GM03348 (cell line): ENCODE measurements at regions not wholly inside any gene's neighbourhood (a gene's known extent, or its start where the extent isn't known, plus 50 kb on each side); places are given as distances from the start of the nearest gene placed in this dataset.
A peak's percentile ranks its signal among the peaks of the same experiment; 100 is the strongest.
"Not testable (repeated sequence)": the region's sequence is repeated elsewhere in the genome, so short reads cannot be mapped to it uniquely, and the experiment has no call there.

Experiments
- DNase-seq: peaks from one replicate; pipeline ENCODE4 v3.0.0; 2012; ENCODE audit warnings: low spot score

DNA sequence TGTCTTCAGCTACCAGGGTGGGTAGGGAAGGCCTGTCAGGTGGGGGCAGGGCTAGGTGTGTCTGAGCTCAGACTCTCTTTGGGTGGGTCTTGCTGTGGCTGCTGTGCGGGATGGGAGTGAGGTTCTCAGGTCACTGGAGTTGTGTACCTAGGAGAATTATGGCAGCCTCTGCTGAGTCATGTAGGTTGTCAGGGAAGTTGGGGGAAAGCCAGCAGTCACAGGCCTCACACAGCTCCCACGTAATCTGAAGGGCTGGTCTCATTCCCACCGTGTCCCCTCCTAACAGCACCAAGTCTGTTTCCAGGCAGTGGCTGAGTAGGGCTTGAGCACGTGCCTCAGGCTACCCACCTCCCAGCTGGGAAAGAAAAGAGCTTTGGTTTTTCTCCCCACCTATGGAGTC, 67.0 kb downstream of the CHCHD4 start:
- no peak for DNase-seq

DNA sequence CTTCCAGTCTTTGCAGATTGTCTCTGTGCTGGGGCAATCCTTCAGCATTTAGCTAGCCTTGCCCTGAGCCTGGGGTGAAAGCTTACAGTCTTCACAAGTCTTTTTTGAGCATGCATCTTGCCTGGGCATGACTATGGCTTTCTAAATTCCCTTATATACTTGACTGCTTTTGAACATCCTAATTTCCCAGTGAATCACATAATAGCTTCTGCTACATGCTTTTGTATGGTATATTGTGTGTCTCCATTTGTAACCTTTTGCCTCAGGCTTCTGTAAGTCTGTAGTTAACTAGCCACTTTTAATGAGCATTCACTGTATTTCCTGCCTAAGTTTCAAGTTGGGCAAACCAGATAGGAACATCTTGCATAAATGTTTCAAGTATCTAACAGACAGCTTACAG, 76.8 kb downstream of the CHCHD4 start:
- no peak for DNase-seq

DNA sequence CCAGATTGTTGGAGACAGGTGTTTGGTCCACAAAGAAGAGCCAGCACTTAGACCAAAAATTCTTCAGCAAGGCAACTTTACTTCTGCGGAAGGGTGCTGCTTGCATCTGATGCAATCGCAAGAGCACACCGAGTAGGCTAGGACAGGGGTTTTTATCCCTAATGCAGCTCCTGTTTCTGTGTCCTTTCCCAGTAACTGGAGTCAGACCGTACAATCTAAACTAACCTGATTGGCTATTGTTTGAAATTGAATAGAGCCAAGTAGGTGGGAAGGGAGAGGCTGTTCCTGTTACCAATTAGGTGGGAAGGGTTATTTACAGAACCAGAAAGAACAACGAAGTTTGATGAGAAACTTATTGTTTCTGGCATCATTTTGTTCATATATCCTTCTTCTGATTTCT, 77.6 kb downstream of the CHCHD4 start:
- no peak for DNase-seq

DNA sequence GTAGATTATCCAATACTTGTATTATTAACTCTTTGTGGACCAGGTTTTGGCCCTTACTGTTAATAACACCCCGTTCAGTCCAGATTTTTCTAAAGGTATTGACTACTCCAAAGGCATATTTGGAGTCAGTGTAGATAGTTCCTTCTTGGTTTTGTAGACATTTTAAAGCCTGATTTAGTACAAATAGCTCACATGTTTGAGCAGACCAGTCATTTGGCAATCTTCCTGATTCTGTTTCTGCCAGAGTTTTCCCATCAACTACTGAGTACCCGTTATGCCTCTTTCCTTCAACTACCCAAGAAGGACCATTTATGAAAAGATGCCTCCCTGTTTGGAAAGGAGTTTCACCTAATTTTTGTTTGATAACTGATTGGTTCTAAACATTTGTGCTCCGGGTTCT, 82.0 kb downstream of the CHCHD4 start:
- DNase-seq, result peak; percentile 17

DNA sequence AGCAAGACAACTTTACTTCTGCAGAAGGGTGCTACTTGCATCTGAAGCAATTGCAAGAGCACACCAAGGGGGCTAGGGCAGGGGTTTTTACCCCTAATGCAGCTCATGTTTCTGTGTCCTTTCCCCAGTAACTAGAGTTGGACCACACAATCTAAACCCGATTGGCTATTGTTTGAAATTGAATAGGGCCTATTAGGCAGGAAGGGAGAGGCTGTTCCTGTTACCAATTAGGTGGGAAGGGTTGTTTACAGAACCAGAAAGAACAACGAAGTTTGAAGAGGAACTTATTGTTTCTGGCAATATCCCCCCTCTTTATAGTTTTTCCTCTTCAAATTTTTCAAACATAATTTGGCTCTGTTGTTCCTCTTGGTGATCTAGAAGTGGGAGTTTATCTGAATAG, 85.5 kb downstream of the CHCHD4 start:
- DNase-seq, result no peak

DNA sequence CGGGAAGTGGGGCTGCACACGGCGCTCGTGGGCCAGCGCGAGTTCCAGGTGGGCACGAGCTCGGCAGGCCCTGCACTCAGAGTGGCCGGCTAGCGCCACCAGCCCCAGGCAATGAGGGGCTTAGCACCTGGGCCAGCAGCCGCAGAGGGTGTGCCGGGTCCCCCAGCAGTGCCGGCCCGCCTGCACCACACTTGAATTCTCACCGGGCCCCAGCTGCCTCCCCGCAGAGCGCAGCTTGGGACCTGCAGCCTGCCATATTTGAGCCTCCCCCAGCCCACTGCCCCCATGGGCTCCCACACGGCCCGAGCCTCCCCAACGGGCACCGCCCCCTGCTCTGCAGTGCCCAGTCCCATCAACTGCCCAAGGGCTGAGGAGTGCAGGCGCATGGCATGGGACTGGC, 87.5 kb downstream of the CHCHD4 start:
- no peak for DNase-seq

DNA sequence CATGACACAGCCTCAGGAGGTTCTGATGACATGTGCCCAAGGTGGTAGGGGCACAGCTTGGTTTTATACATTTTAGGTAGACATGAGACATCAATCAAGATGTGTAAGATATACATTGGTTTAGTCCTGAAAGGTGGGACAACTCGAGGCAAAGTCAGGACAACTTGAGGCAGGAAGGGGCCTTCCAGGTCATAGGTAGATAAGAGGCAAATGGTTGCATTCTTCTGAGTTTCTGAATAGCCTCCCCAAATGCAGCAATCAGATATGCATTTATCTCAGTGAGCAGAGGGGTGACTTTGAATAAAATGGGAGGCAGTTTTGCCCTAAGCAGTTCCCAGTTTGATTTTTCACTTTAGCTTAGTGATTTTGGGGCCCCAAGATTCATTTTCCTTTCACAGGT, 91.6 kb downstream of the CHCHD4 start:
- DNase-seq, result no peak

DNA sequence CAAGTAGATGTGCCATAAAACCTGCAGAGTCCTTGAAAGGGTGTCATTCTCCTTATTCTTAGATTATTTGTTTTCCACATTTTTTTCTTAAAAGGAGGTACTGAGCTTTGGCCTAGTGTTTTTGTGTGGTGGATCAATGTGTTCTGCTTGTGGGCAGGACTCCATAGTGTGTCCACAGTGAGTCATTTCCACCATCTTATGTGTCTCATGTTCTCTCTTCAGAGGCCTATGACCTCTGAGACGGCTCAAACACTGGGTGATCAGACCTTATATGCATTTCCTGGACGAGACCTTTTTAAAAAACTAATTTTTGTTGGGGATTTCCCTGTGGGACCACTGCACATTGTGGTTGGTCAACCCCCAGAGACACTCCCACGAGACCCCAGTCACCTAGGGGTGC, 93.4 kb downstream of the CHCHD4 start:
- no peak for DNase-seq

DNA sequence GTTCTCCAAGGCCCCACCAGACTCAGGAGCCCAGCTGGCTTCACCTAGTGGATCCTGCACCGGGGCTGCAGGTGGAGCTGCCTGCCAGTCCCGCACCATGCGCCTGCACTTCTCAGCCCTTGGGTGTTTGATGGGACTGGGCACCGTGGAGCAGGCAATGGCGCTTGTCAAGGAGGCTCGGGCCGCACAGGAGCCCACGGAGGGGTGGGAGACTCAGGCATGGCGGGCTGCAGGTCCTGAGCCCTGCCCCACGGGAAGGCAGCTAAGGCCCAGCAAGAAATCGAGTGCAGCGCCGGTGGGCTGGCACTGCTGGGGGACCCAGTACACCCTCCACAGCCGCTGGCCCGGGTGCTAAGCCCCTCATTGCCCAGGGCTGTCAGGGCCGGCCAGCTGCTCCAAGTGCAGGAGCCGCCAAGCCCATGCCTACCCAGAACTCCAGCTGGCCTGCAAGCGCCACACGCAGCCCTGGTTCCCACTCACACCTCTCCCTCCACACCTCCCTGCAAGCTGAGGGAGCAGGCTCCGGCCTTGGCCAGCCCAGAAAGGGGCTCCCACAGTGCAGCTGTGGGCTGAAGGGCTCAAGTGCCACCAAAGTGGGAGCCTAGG, 95.2 kb downstream of the CHCHD4 start:
- not testable (repeated sequence) for DNase-seq

DNA sequence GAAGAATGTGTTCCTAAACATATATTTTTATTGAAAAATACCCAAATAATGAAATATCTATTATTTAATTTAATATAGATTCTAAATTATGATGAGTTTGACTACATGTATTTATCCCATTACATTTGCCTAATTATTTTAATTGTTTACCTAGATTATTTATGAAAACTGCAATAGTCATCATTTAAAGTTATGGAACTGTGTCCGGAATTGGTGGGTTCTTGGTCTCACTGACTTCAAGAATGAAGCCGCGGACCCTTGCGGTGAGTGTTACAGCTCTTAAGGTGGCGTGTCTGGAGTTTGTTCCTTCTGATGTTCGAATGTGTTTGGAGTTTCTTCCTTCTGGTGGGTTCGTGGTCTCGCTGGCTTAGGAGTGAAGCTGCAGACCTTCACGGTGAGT, 96.5 kb downstream of the CHCHD4 start:
- not testable (repeated sequence) for DNase-seq

DNA sequence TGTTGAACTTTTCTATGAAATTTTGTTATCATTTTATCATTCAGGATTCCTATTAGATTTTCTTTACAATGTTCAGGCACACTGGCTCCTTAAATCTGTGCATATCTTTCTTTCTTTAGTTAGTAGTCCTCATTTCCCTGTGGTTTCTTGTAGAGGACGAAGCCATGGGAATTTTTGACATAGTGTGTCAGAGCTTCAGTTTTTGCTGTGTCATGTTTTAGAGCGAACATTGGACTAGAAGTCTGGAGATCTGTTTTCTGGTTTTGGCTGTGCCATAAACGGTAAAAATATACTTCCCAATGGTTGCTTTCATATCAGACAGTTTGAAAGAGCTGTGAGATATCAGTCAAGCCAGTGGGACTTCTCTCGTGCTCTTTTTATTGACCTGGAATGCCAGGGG, 105.2 kb downstream of the CHCHD4 start:
- peak; percentile 9 for DNase-seq

DNA sequence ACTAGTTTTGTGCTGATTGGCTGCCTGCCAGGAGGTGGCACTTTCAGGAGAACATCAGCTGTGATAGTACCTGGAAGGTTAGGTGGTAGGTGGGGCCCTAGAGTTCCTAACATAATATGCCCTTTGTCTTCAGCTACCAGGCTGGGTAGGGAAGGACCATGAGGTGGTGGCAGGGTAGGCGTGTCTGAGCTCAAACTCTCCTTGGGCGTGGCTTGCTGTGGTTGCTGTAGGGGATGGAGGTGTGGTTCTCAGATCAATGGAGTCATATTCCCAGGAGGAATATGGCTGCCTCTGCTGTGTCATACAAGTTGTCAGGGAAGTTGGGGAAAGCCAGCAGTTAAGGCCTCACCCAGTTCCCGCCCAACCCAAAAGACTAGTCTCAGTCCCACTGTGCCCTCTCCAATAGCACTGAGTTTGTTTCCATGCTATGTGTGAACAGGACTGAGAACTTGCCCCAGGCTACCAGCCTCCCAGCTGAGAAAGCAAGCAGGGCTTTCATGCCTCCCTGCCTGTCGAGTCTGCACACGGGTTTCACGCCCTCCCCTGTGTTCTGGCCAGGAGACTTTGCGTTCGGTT, 107.7 kb downstream of the CHCHD4 start:
- no peak for DNase-seq

DNA sequence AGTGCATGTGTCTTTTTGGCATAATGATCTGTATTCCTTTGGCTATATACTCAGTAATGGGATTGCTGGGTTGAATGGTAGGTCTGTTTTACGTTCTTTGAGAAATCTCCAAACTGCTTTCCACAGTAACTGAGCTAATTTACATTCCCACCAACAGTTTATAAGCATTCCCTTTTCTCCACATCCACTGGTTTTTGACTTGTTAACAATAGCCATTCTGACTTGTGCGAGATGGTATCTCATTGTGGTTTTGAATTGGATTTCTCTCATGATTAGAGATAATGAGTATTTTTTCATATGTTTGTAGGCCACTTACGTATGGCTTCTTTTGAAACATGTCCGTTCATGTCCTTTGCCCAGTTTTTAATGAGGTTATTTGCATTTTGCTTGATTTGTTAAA, 117.7 kb downstream of the CHCHD4 start:
- no peak for DNase-seq

DNA sequence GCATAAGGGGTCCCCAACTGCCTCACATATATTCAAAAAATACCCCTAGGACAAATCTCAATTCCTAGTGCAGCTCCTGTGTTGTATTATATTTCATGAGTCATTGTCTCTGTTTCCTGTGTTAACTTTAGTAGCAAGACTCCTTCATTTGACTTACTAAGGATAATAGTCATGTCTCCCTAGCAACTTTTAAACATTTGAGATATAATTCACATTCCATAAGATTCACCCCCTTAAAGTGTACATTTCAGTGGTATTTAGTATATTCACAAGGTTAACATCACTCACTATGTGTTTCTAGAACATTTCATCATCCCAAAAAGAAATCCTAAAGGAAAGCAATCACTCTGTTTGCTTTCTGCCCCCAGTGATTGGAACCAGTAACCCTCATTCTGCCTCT, 121.3 kb upstream of the WNT7A start:
- no peak for DNase-seq

DNA sequence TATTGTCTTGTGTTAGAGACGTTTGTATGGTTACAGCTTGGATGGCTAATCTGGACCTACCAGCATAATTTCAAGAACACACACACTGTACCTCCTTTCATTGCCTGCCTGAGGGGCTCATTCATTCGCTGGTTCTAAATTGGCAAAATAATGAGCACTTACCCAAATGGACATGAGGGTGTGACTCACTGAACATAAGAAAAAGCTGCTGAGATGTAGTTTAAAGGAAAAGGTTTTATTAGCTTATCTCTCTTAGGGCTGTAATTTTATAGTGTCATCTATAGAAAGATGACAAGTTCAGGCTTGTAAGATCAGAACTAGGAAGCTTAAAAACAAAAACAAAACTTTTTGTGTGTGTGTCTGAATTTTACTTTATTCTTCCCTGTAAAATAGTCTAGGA, 120.7 kb upstream of the WNT7A start:
- DNase-seq, result no peak

DNA sequence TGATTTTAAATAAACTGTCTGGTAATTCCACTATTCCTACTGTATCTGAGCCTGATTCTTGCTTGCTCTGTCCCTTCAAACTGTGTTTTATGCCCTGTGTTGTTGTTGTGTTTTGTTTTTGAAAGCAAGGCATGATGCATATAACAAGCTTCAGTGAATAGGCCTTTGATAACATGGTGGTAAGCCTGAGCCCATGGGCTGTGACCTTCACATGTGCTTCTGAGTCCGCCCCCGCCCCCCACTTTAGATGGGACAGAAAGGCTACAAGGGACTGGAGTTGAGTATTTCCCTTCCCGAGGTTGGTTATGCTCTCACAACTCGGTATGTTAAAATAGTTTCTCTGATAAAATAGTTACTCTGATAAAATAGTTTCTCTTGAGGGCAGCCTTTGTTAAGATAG, 119.0 kb upstream of the WNT7A start:
- DNase-seq, result no peak

DNA sequence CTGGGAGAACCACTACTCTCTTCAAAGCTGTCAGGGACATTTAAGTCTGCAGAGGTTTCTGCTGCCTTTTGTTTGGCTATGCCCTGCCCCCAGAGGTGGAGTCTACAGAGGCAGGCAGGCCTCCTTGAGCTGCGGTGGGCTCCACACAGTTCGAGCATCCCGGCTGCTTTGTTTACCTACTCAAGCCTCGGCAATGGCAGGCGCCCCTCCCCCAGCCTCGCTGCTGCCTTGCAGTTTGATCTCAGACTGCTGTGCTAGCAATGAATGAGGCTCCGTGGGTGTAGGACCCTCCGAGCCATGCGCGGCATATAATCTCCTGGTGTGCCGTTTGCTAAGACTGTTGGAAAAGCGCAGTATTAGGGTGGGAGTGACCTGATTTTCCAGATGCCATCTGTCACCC, 115.3 kb upstream of the WNT7A start:
- DNase-seq, result not testable (repeated sequence)

DNA sequence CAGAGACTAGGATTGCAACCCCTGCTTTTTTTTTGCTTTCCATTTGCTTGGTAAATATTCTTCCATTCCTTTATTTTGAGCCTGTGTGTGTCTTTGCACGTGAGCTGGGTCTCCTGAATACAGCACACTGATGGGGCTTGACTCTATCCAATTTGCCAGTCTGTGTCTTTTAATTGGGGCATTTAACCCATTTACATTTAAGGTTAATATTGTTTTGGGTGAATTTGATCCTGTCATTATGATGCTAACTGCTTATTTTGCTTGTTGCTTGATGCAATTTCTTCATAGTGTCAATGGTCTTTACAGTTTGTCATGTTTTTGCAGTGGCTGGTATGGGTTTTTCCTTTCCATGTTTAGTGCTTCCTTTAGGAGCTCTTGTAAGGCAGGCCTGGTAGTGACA, 109.1 kb upstream of the WNT7A start:
- not testable (repeated sequence) for DNase-seq

DNA sequence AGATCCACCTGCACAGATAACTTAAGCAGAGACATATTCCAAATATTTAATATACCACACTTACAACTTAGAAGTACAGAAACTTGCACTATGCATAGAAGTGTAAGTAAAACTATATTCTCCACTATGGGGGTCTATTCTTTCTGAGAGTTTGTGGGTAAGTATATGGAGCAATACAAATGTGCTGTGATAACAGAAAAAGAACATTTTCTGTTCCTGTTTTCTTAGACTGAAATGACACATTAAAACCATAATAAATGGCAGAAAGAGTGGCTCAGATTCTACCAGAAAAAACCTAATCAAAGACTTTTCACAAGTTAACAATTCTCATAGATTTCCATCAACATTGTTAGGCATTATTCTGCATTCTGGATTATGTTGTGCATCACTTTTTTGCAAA, 96.6 kb upstream of the WNT7A start:
- DNase-seq, result no peak

DNA sequence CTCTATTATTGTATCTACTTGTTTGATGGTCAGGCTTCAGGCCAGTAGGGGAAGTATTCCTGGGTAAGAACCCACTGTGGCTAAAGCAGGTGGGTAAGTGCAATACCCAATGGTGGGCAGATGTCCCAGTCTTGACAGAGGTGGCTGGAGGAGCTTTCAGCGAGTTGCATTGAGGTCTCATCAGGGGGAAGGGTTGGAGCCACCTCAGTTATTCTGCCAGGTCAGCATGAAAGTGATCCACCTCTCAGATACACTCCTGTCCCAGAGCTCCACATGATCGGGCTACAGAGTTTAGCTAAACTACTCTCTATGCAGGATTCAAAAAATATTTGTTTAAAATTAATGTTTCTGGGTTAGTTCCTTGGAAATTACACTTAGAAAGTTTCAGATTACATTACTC, 95.8 kb upstream of the WNT7A start:
- DNase-seq, result no peak

DNA sequence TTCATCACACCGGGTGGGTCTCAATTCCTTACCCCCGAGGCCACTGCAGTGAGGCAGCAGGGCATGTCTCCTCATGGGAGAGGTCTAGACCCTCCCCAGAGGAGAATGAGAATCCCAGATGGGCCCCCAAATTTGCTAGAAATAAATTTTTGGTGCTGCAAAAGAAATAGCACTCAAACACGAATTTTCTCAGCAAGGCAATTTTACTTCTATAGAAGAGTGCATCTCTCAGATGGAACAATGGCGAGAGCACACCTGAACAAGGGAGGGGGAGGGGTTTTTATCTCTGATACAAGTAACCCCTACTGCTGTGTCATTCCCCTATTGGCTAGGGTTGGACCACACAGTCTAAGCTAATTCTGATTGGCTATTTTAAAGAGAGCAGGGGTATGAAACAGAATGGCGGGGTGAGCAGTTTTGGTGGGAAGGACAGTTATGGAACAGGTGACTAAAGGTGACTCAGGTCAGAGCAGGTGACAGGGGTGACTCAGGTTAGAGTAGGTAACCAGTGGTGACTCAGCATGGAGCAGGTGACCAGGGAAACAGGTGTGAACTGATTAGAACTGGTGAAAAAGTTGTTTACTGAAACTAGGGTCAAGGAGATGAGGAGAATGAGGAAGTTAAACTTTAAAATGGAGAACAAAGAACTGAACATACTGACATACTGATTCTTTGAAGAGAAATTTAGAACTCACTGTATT, 93.0 kb upstream of the WNT7A start:
- DNase-seq, result no peak

DNA sequence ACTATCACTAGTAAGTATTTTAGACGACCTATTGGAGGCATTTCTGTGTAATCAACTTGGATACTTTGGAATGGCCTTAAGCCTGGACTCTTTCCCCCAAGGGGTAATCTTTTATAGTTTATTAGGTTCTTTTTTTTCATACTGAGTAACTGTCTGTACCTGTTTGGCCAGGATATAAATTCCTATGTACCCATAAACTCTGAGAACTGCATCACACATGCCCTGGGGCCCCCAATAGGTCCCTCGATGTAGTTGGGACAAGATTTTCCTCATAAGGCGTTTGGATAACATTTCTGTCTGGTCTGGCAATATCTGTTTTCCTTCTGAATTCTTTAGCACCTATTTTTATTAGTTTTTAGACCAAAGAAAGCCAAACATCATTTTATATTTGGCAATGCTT, 86.4 kb upstream of the WNT7A start:
- DNase-seq, result no peak

DNA sequence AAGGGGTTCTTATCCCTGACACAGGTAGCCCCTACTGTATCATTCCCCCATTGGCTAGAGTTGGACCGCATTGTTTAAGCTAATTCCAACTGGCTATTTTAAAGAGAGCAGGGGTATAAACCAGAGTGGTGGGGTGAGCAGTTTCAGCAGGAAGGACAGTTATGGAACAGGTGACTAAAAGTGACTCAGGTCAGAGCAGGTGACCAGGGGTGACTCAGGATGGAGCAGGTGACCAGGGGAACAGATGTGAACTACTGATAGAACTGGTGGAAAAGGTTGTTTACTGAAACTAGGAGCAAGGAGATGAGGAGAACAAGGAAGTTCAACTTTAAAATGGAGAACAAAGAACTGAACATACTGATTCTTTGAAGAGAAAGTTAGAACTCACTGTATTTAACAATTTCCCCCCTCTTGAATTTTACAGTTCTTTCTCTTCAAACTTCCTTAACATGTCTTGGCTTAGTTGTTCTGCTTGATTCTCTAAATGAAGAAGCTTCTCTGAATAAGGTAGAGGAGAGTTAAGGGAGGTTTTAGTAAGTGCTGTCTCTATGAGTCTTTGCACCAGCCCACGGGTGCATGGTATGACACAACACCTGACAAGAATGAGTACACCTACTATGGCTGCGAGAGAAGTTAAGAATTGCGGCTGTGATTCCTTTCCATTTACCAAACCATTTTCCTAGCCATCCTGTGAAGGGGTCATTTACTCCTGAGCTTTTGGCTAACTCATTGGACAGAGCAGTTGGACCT, 83.4 kb upstream of the WNT7A start:
- no peak for DNase-seq
